ENCODE measurements at regions not wholly inside any gene's neighbourhood (a gene's known extent, or its start where the extent isn't known, plus 50 kb on each side); places are given as distances from the start of the nearest gene placed in this dataset.

DNA sequence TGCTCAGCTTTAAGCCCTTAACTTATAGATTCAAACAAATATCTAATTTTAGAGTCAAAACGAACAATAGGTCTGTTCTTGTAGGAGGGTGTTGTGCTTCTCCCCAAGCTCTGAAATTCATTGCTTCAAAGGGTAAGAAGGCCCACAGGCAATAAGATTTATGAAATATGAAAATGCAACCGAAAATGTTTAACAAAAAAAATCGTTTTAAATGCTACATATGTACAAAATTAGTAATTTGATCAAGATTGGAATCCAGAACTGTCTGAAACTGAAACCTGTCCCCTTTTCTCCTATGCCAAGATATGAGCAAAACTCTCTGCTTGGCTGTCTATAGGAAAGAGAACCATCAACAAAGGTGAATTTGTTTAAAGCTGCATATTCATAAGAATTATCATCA lies 534.3 kb downstream of the PLPP3 start:
- Mint-ChIP-seq H3K36me3 (ENCODE audit: insufficient read depth in 1 of 3, low read depth in 3 of 3) (no peaks in the 10 kb centered on the region), H3K4me1 (no peaks in the 10 kb centered on the region), H3K9me3 (peaks cover 0 to 2% of the 10 kb centered on the region in 2 experiments; a peak in 3 of 5 replicates), H3K27me3 (ENCODE audit: low read depth) (peaks cover 2% of the 10 kb centered on the region; the same call in 1 of the 2 replicates), H3K4me3 (no peak overlapping the region), H3K27ac (no peak overlapping the region)
- no peak overlapping the region for H4K5ac ChIP-seq (ENCODE audit: insufficient read length, low read depth, low read length)
- no peak overlapping the region for H2AK5ac ChIP-seq (ENCODE audit: insufficient read length, low read length)
- no peak overlapping the region for H4K8ac ChIP-seq (replicated peaks; ENCODE audit: insufficient read length, low read depth, low read length)
- no CpG with 5 or more reads among the region's 3 CpGs for WGBS (ENCODE audit: extremely low coverage, insufficient read length, low lambda C conversion rate)
- no peak for DNase-seq
- H4K20me1 ChIP-seq (ENCODE audit: control insufficient read depth, insufficient read depth, insufficient read length): no peaks in the 10 kb centered on the region
- H2AFZ ChIP-seq (ENCODE audit: low read length): no peak overlapping the region
- no peak overlapping the region for H2BK20ac ChIP-seq (ENCODE audit: low read depth, low read length, poor library complexity, severe bottlenecking)
- no peak overlapping the region for H3K56ac ChIP-seq (ENCODE audit: insufficient read length, low read depth, low read length)
- no peak overlapping the region for H2BK15ac ChIP-seq (ENCODE audit: low read depth, low read length)
- H3K27me3 ChIP-seq (ENCODE audit: insufficient read depth, low read length): no peaks in the 10 kb centered on the region
- H3K9ac ChIP-seq (ENCODE audit: extremely low read depth, insufficient read length, low read length): no peak overlapping the region
- H3K18ac ChIP-seq (ENCODE audit: insufficient read length, low read depth, low read length): no peak overlapping the region
- no peak overlapping the region for H4K91ac ChIP-seq (ENCODE audit: insufficient read length, low read depth, low read length)
- H2BK12ac ChIP-seq (ENCODE audit: insufficient read length, low read depth, low read length): no peak overlapping the region
- no peaks in the 10 kb centered on the region for H3K9me3 ChIP-seq (ENCODE audit: control insufficient read depth, low read depth, low read length)
- no peak overlapping the region for H2BK5ac ChIP-seq (ENCODE audit: insufficient read length, low read length)
- no peak overlapping the region for H3K4ac ChIP-seq (ENCODE audit: low read depth, low read length)
- H2BK120ac ChIP-seq (ENCODE audit: low read depth, low read length, poor library complexity, severe bottlenecking): no peak overlapping the region
- H3K79me2 ChIP-seq (ENCODE audit: insufficient read depth, low read length): no peaks in the 10 kb centered on the region
- no peak overlapping the region for H3K4me2 ChIP-seq (ENCODE audit: insufficient read depth, insufficient read length, low read length)
- H3K27ac ChIP-seq (ENCODE audit: insufficient read length, low read depth, low read length): no peak overlapping the region
- H3K79me1 ChIP-seq (ENCODE audit: insufficient read depth, low read depth, low read length, poor library complexity, severe bottlenecking): no peaks in the 10 kb centered on the region
- TF ChIP-seq, protein P1, sequence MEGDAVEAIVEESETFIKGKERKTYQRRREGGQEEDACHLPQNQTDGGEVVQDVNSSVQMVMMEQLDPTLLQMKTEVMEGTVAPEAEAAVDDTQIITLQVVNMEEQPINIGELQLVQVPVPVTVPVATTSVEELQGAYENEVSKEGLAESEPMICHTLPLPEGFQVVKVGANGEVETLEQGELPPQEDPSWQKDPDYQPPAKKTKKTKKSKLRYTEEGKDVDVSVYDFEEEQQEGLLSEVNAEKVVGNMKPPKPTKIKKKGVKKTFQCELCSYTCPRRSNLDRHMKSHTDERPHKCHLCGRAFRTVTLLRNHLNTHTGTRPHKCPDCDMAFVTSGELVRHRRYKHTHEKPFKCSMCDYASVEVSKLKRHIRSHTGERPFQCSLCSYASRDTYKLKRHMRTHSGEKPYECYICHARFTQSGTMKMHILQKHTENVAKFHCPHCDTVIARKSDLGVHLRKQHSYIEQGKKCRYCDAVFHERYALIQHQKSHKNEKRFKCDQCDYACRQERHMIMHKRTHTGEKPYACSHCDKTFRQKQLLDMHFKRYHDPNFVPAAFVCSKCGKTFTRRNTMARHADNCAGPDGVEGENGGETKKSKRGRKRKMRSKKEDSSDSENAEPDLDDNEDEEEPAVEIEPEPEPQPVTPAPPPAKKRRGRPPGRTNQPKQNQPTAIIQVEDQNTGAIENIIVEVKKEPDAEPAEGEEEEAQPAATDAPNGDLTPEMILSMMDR (conservative IDR thresholded peaks at IDR 0.05): no peak
- H3K14ac ChIP-seq (ENCODE audit: insufficient read depth, low read length): no peak overlapping the region
- H3K23me2 ChIP-seq (ENCODE audit: insufficient read length, low read depth, low read length, poor library complexity, severe bottlenecking): no peaks in the 10 kb centered on the region
- no peak overlapping the region for H3T11ph ChIP-seq (ENCODE audit: low read length)
- H3K23ac ChIP-seq (ENCODE audit: insufficient read length, low read depth, low read length): no peak overlapping the region
- H3K4me1 ChIP-seq (ENCODE audit: insufficient read depth, low read length): no peaks in the 10 kb centered on the region

Data from H9 (cell line).